GM23248 (cell line): ENCODE measurements at regions not wholly inside any gene's neighbourhood (a gene's known extent, or its start where the extent isn't known, plus 50 kb on each side); places are given as distances from the start of the nearest gene placed in this dataset.

Experiments used
- EZH2 ChIP-seq: fragments of 200-600 bp; sonication (generic); IDR thresholded peaks from 2 replicates; pipeline ENCODE4 v1.6.1; 2018; ENCODE audit warnings: antibody characterized with exemption, mild to moderate bottlenecking; ENCODE audit not compliant: insufficient read depth, poor library complexity, severe bottlenecking
- EZH2phosphoT487 ChIP-seq: fragments of 200-600 bp; sonication (generic); IDR thresholded peaks from 2 replicates; pipeline ENCODE4 v1.6.1; 2018; ENCODE audit warnings: antibody characterized with exemption, moderate library complexity, mild to moderate bottlenecking, low read depth; ENCODE audit not compliant: insufficient read depth

- TF ChIP-seq EZH2, result no peak
- no peak for TF ChIP-seq EZH2phosphoT487
Observed at GRCh38 chrX:81662381-81662780, 460.5 kb downstream of the SH3BGRL start.
